Ureter (tissue), 1 donor: ENCODE measurements at regions not wholly inside any gene's neighbourhood (a gene's known extent, or its start where the extent isn't known, plus 50 kb on each side); places are given as distances from the start of the nearest gene placed in this dataset.
"Not testable (repeated sequence)": the region's sequence is repeated elsewhere in the genome, so short reads cannot be mapped to it uniquely, and the experiment has no call there.

Source experiments
- DNase-seq: peaks from one replicate; pipeline ENCODE4 v3.0.0-alpha.2; 2020; ENCODE audit warnings: low spot score
- donor health status: DM: yes; HTN: yes; CAD: no.

- DNase-seq: no peak
These were observed 696.0 kb downstream of the C12orf50 start for GRCh38 chr12:87332987-87333726.

DNA sequence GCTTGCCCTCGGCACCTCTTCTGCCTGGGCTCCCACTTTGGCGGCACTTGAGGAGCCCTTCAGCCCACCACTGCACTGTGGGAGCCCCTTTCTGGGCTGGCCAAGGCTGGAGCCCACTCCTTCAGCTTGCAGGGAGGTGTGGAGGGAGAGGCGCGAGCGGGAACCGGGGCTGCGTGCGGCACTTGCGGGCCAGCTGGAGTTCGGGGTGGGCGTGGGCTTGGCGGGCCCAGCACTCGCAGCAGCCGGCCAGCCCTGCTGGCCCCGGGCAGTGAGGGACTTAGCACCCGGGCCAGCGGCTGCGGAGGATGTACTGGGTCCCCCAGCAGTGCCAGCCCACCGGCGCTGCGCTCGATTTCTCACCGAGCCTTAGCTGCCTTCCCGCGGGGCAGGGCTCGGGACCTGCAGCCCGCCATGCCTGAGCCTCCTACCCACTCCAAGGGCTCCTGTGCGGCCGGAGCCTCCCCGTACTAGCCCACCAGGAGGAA, 699.1 kb downstream of the C12orf50 start:
- DNase-seq: not testable (repeated sequence)

DNA sequence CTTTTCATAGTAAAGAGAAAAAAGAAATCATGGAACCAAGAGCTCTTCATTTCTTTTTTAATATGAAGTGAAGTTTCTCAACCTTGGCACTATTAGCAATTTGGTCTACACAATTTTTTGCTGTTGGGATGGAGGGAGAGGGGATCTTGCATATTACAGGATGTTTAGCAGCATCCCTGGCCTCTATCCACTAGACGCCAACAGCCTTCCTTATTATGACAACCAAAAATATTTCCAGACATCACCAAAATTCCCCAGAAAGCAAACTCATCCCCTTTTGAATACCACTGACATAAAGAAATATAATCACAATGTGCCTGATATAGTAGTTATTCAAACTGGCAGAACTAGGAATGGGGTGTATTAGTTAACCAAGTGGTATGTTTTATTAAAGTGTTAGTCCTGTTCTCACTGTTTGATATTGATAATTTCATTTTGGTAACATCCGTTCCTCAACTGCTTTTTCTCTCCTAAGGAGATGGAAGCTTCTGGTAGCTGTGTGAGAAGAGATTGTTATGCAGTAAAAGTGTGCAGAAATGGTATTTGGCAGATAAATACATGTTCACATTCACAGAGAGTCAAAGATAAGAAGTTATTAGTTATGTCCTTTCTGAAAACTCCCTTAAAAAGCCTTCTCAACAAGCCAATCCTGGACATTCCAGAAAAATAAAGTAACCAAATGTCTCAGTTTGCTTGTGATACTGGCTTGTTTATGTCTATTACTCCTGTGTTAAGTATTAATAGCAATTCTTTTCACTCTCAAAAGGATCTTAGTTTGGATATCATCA, 699.9 kb downstream of the C12orf50 start:
- no peak for DNase-seq

GRCh38 chr12:87323369-87323768, 705.8 kb downstream of the C12orf50 start:
- no peak for DNase-seq

GRCh38 chr12:87320724-87321123, 708.5 kb downstream of the C12orf50 start:
- DNase-seq: no peak

- DNase-seq: no peak
These were observed 711.9 kb downstream of the C12orf50 start for GRCh38 chr12:87317302-87317701.

DNA sequence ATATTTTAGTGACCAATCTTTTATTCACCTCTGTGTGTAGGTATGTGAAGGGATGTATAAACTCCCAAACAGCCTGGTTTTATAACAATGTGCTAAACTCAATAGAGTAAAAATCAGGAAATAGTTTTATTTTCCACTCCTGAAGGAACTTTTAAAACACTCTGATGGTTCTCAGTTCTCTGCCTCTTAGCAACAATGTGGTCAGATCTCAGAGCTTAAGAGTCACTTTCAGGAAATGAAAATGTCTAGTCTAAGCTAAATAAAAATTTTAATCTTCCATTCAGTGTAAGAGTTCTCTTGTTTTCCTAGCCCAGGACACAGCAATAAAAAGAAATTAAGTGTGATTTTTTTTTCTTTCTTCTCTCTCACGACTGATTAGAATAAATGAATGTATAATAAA, 718.0 kb downstream of the C12orf50 start:
- DNase-seq: no peak

- no peak for DNase-seq
These were observed 719.1 kb downstream of the C12orf50 start for GRCh38 chr12:87310126-87310525.

- DNase-seq: no peak
These were observed 723.7 kb downstream of the C12orf50 start for GRCh38 chr12:87305481-87305880.

- DNase-seq: no peak
These were observed 724.8 kb downstream of the C12orf50 start for GRCh38 chr12:87304406-87304805.

DNA sequence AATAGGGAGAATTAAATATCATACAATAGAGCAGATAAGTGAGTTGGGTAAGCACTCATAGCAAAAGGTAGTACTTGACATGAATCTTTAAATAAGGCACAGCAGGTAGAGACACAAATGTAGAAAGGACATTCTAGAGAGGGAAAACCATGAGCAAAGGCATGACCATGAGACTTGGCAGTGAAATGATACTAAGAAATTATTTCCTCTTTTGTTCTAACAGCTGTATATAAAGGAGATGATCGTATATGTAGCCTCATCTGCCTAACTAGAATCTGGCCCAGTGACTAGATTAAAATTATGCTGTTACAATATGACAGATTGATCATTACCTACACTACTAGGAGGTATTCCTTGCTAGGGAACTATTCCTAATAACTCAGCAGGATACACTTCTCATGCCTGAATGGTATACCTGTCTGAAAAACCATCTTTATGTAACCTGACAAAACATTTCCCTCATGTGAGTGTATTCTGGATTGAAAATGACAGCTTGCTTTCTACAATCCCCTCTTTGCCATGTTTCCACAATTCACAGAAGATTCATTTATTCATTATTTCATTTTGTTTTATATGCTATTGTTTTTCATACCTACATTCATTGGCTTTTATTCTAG, 725.7 kb downstream of the C12orf50 start:
- no peak for DNase-seq

DNA sequence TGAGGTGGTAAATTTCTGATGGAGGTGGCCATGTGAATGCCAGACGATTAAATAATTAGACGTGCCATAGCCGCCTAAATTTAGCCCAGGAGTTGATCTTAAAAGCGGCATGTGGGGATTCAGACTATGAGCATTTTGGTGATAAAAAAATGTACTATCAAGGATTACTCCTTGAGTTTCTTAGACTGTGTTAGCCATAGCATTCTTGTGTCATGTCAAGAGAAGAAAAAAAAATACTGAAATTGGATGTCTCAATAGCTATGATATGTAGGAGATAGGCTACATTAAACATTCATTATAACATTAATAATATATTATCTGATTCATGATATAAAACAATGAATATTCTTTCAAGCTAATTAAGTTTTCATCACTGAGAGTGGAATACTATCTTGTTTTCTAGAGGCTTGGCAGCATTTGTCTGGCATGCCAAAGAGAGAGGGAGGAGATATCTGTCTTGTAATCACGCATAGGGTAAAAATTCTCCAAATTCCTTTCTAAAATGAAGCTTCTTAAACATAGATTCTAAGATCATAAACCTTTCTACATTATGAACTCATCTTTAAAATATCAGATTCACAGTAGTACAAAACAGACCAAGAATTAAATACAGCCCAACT, 727.0 kb downstream of the C12orf50 start:
- DNase-seq: no peak

DNA sequence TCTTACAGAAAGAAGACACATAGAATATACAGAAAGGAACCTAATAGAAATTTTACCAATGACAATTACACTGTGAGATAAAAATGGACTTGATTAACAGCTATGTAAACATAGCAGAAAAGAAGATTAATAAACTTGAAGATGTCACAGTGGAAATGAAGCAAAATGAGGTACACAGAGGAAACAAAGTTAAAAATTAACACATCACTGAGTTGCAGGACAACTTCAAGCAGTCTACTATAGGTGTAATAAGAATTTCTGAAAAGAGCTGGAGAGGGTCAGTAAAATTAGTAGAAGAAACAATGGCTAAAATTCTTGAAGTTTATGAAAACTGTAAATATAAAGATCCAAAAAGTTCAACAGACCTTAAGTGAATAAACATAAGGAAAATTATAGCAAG, 738.7 kb downstream of the C12orf50 start:
- DNase-seq: no peak

DNA sequence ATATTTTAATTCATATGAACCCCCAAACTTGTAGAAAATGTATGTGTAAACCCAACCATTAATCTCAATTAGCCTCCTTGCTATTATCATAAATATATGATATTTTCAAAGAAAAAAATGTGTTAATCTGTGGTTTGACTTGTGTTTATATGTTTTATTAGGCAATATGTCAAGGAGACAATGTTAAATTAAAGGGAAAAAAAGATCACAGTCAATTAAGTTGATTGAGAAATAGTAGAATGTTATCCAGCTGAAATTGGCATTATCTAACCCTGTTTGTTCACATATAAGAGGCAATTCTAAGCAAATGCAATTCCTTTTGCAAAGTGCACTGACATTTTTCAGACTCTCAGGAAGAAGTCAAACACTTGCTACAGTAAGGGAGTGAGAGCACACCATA, 745.3 kb downstream of the C12orf50 start:
- DNase-seq: no peak

DNA sequence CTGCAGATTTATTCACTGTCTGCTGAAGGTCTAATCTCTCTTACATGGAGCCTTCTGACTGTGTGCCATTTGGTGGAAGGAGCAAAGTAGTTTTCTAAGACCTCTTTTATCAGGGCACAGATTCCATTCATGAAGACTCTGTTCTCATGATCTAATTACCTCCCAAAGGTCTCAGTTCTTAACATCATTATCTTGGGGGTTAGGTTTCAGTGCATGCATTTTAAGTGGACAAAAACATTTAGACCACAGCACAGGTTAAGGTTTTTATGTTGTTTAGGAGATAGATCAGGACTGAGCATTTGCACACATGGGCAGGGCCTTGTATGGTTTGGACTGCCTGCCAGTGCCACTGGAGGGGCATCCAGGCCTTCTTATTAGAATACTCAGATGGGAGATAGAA, 746.1 kb downstream of the C12orf50 start:
- DNase-seq: no peak

GRCh38 chr12:87280893-87281292, 748.3 kb downstream of the C12orf50 start:
- no peak for DNase-seq

DNA sequence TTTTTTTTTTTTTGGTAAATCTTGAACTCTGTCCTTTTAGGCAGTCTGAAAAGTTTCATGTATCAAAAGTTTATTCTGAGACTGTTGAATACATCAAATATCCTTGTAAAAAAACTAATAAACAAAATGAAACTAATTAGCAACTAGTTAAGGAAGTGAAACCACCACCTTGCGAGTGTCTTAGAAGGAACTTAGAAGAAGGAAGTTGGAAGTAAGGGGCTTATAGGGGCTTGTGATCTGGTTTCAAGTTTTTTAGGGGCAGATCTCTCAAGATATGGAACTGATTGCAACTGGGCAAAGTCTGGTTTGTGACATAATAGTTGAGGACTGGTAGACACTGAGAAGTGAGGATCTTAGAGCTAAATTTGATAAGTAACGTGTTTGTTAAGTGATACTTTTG, 748.8 kb downstream of the C12orf50 start:
- DNase-seq: no peak

GRCh38 chr12:87274594-87275245, 754.5 kb downstream of the C12orf50 start:
- no peak for DNase-seq

GRCh38 chr12:87272851-87273250, 756.4 kb downstream of the C12orf50 start:
- no peak for DNase-seq

GRCh38 chr12:87270919-87271318, 758.3 kb downstream of the C12orf50 start:
- DNase-seq: no peak

DNA sequence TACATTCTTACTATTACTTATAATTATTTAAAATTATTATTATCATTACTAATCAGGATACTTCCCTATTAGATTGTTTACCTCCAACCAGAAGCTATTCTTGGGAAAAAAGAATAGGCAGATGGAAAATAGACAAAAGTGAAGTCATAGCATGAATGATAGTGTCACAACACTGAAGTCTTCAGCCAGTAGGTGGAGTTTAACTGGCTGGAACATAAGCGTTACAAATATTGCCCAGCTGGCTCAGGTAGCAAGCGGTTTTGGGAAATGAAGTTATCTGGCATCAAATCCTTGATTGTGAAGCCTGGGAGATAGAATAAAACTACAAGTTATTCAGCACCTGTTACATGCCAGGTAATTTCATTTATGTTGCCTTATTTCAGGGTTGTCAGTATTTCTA, 762.9 kb downstream of the C12orf50 start:
- no peak for DNase-seq

DNA sequence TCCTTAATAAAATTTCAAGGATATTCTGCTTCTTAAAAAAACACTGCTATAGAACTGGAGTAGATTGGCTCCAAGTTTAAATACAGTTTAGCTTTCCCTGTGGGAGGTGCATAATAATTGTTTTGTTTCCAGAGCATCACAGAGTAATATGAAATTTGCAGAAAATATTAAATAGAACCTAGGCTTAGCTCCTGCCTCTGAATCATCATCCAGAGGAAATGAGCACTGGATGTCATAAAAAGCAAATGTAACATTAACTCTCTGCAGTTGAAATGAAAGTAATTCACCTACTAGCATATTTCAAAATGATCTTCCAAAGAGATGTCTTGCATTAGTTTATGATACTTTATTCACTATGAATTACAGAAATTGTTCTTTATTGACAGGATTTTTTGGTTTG, 769.8 kb downstream of the C12orf50 start:
- DNase-seq: no peak
